Loucy (cell line): ENCODE measurements at regions not wholly inside any gene's neighbourhood (a gene's known extent, or its start where the extent isn't known, plus 50 kb on each side); places are given as distances from the start of the nearest gene placed in this dataset.

Experiments used
- H2AFZ ChIP-seq: fragments of 200-600 bp; sonication (generic); 2 replicates; pipeline ENCODE4 v1.6.0; 2016; ENCODE audit warnings: antibody characterized with exemption, mild to moderate bottlenecking, low read length, moderate library complexity
- H3F3A ChIP-seq: fragments of 200-600 bp; 2 replicates; pipeline ENCODE4 v1.6.0; 2016; ENCODE audit warnings: antibody characterized with exemption, low read depth, mild to moderate bottlenecking
- H3K27me3 ChIP-seq: fragments of 200-600 bp; sonication (generic); 2 replicates; pipeline ENCODE4 v1.6.1; 2014; ENCODE audit warnings: low read length, mild to moderate bottlenecking; ENCODE audit not compliant: insufficient read depth, poor library complexity, severe bottlenecking
- H3K36me3 ChIP-seq: fragments of 200-600 bp; sonication (generic); 2 replicates; pipeline ENCODE4 v1.6.1; 2016; ENCODE audit warnings: low read length; ENCODE audit not compliant: insufficient read depth
- H3K4me1 ChIP-seq: fragments of 200-600 bp; sonication (generic); 2 replicates; pipeline ENCODE4 v1.5.1; 2014; ENCODE audit warnings: low read length, mild to moderate bottlenecking; ENCODE audit not compliant: insufficient read depth, poor library complexity, severe bottlenecking
- H3K4me2 ChIP-seq: fragments of 200-600 bp; sonication (generic); 2 replicates; pipeline ENCODE4 v1.6.0; 2014; ENCODE audit warnings: antibody characterized with exemption, low read length, low read depth, mild to moderate bottlenecking; ENCODE audit not compliant: poor library complexity, severe bottlenecking
- H3K4me3 ChIP-seq: fragments of 200-600 bp; sonication (generic); 2 replicates; pipeline ENCODE4 v1.5.1; 2014; ENCODE audit warnings: low read length, mild to moderate bottlenecking, mixed read lengths; ENCODE audit not compliant: poor library complexity, severe bottlenecking
- H3K79me2 ChIP-seq: fragments of 200-600 bp; sonication (generic); 2 replicates; pipeline ENCODE4 v1.6.1; 2014; ENCODE audit warnings: low read length; ENCODE audit not compliant: insufficient read depth
- H3K9ac ChIP-seq: fragments of 200-600 bp; sonication (generic); 2 replicates; pipeline ENCODE4 v1.6.0; 2014; ENCODE audit warnings: mild to moderate bottlenecking, low read depth, low read length, moderate library complexity; ENCODE audit not compliant: poor library complexity, severe bottlenecking
- H3K9me2 ChIP-seq: fragments of 200-600 bp; sonication (generic); replicated peaks from 2 replicates; pipeline ENCODE4 v1.6.1; 2016; ENCODE audit warnings: low read depth, low read length, mixed read lengths
- H3K9me3 ChIP-seq: fragments of 200-600 bp; sonication (generic); 2 replicates; pipeline ENCODE4 v1.6.1; 2014; ENCODE audit warnings: mild to moderate bottlenecking, antibody characterized with exemption, low read length, low read depth; ENCODE audit not compliant: insufficient read depth
- H4K20me1 ChIP-seq: fragments of 200-600 bp; sonication (generic); 2 replicates; pipeline ENCODE4 v1.6.0; 2014; ENCODE audit warnings: antibody characterized with exemption, low read length, mild to moderate bottlenecking; ENCODE audit not compliant: insufficient read depth, poor library complexity, severe bottlenecking
- CTCF ChIP-seq: fragments of 200-600 bp; sonication (generic); conservative IDR thresholded peaks from 2 replicates; pipeline ENCODE4 v1.5.1; 2014; ENCODE audit warnings: mild to moderate bottlenecking, antibody characterized with exemption, low read length
- EZH2phosphoT487 ChIP-seq: fragments of 200-600 bp; IDR thresholded peaks from 2 replicates; pipeline ENCODE4 v1.6.1; 2018; ENCODE audit warnings: antibody characterized with exemption, mild to moderate bottlenecking, moderate library complexity, borderline replicate concordance

DNA sequence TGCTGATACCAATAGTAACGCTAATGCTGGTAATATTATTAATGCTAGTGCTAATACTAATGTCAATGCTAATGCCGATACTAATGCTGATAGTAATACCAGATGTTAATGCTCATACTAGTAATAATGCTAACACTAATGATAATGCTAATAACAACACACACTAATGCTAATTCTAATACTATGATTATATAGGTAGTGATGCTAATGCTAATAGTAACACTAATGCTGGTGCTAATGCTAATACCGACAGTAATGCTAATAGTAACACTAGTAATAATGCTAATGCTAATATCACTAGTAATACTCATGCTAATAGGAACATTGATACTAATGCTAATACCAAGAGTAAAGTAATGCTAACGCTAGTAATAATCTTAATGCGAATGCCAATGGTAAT is 406.4 kb upstream of the RNF32 start:
- no peaks in the 10 kb centered on the region for H3K36me3 ChIP-seq
- H2AFZ ChIP-seq = no peak overlapping the region
- H3K9me2 ChIP-seq = no peaks in the 10 kb centered on the region; the same call in 1 of the 2 replicates
- no peaks in the 10 kb centered on the region for H3K9me3 ChIP-seq
- no peaks in the 10 kb centered on the region for H3F3A ChIP-seq
- H3K79me2 ChIP-seq = no peaks in the 10 kb centered on the region
- TF ChIP-seq CTCF = no peak
- TF ChIP-seq EZH2phosphoT487 = no peak
- no peak overlapping the region for H3K9ac ChIP-seq
- H3K4me2 ChIP-seq = no peak overlapping the region
- no peaks in the 10 kb centered on the region for H3K4me1 ChIP-seq
- no peaks in the 10 kb centered on the region for H4K20me1 ChIP-seq
- H3K27me3 ChIP-seq = no peaks in the 10 kb centered on the region
- H3K4me3 ChIP-seq = no peak overlapping the region

- no peaks in the 10 kb centered on the region for H4K20me1 ChIP-seq
- no peaks in the 10 kb centered on the region for H3K4me1 ChIP-seq
- TF ChIP-seq EZH2phosphoT487 (no peak), CTCF (no peak)
- H3K9me2 ChIP-seq = no peaks in the 10 kb centered on the region; the same call in 1 of the 2 replicates
- no peaks in the 10 kb centered on the region for H3K79me2 ChIP-seq
- no peaks in the 10 kb centered on the region for H3K36me3 ChIP-seq
- H3K9ac ChIP-seq = no peak overlapping the region
- no peak overlapping the region for H3K4me3 ChIP-seq
- H3F3A ChIP-seq = no peaks in the 10 kb centered on the region
- no peak overlapping the region for H3K4me2 ChIP-seq
- no peak overlapping the region for H2AFZ ChIP-seq
- H3K9me3 ChIP-seq = no peaks in the 10 kb centered on the region
- no peaks in the 10 kb centered on the region for H3K27me3 ChIP-seq
These were observed 407.5 kb upstream of the RNF32 start for GRCh38 chr7:156232931-156233705.

DNA sequence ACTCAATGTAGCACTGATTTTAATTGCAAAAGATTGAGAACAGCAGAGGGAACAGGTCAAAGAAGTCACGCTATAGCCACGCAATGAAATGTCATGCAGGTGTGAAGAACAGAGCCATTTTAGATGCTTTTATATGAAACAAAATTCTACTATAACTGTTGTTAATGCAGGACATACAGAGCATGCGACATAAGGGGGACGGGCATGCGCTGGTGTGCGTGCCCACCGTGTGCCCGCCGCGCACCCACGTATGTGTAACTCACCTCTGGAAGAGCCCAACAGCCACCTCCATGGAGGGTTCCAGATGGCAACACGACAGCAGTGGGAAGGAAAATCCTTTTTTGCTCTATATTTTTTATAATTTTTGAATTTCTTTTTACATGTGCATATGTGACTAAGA is 410.0 kb upstream of the RNF32 start:
- no peaks in the 10 kb centered on the region for H3K27me3 ChIP-seq
- no peaks in the 10 kb centered on the region for H3K4me1 ChIP-seq
- no peaks in the 10 kb centered on the region for H3K79me2 ChIP-seq
- no peak overlapping the region for H3K4me2 ChIP-seq
- H3K9me3 ChIP-seq = peaks cover 2% of the 10 kb centered on the region; the same call in 1 of the 2 replicates
- H3K36me3 ChIP-seq = no peaks in the 10 kb centered on the region
- no peaks in the 10 kb centered on the region for H4K20me1 ChIP-seq
- H3K4me3 ChIP-seq = no peak overlapping the region
- H2AFZ ChIP-seq = no peak overlapping the region
- no peaks in the 10 kb centered on the region for H3F3A ChIP-seq
- H3K9me2 ChIP-seq = no peaks in the 10 kb centered on the region; the same call in 1 of the 2 replicates
- no peak overlapping the region for H3K9ac ChIP-seq
- TF ChIP-seq CTCF (no peak), EZH2phosphoT487 (no peak)
